GM21528 (cell line): ENCODE measurements at regions not wholly inside any gene's neighbourhood (a gene's known extent, or its start where the extent isn't known, plus 50 kb on each side); places are given as distances from the start of the nearest gene placed in this dataset.

Experiments used
- ATAC-seq: cut with Tn5 transposase; IDR thresholded peaks from one replicate; pipeline ENCODE4 v1.9.1; 2021; ENCODE audit warnings: mild to moderate bottlenecking, moderate library complexity; ENCODE audit not compliant: unreplicated experiment, low FRiP score

GRCh38 chr4:65139998-65140397 lies 530.3 kb downstream of the EPHA5 start:
- ATAC-seq, result no peak

- no peak for ATAC-seq
Measured at GRCh38 chr4:65126200-65126599, 544.1 kb downstream of the EPHA5 start.

- no peak for ATAC-seq
Measured at GRCh38 chr4:65120287-65120686, 550.0 kb downstream of the EPHA5 start.

GRCh38 chr4:65102419-65102818 lies 567.9 kb downstream of the EPHA5 start:
- no peak for ATAC-seq

GRCh38 chr4:65096630-65097029 lies 573.7 kb downstream of the EPHA5 start:
- ATAC-seq, result no peak

- ATAC-seq, result no peak
Measured at GRCh38 chr4:65089666-65090065, 580.6 kb downstream of the EPHA5 start.

GRCh38 chr4:65083076-65083475 lies 587.2 kb downstream of the EPHA5 start:
- no peak for ATAC-seq

- no peak for ATAC-seq
Measured at GRCh38 chr4:65071564-65071963, 598.7 kb downstream of the EPHA5 start.

- ATAC-seq, result no peak
Measured at GRCh38 chr4:65069177-65069576, 601.1 kb downstream of the EPHA5 start.

- no peak for ATAC-seq
Measured at GRCh38 chr4:65066106-65066505, 604.2 kb downstream of the EPHA5 start.

GRCh38 chr4:65063601-65064000 lies 606.7 kb downstream of the EPHA5 start:
- no peak for ATAC-seq

GRCh38 chr4:65050786-65051185 lies 619.5 kb downstream of the EPHA5 start:
- no peak for ATAC-seq

GRCh38 chr4:65046192-65047133 lies 623.8 kb downstream of the EPHA5 start:
- ATAC-seq, result no peak

GRCh38 chr4:65033899-65034298 lies 624.6 kb upstream of the TECRL start:
- no peak for ATAC-seq

- ATAC-seq, result no peak
Measured at GRCh38 chr4:65028592-65028991, 619.3 kb upstream of the TECRL start.

- no peak for ATAC-seq
Measured at GRCh38 chr4:65023883-65024670, 614.8 kb upstream of the TECRL start.

- no peak for ATAC-seq
Measured at GRCh38 chr4:65023081-65023480, 613.8 kb upstream of the TECRL start.

- no peak for ATAC-seq
Measured at GRCh38 chr4:65021737-65022136, 612.5 kb upstream of the TECRL start.

- ATAC-seq, result no peak
Measured at GRCh38 chr4:65021149-65021548, 611.9 kb upstream of the TECRL start.

- ATAC-seq, result no peak
Measured at GRCh38 chr4:65019775-65020174, 610.5 kb upstream of the TECRL start.

- ATAC-seq, result no peak
Measured at GRCh38 chr4:65018313-65018712, 609.1 kb upstream of the TECRL start.

GRCh38 chr4:65014078-65014477 lies 604.8 kb upstream of the TECRL start:
- no peak for ATAC-seq
